T-cell (primary cell): ENCODE measurements at regions not wholly inside any gene's neighbourhood (a gene's known extent, or its start where the extent isn't known, plus 50 kb on each side); places are given as distances from the start of the nearest gene placed in this dataset.

Source experiments
- ATAC-seq, 4 experiments: fragments of 200-7000 bp in 3 of 4; fragments of 150-1000 bp in 1 of 4; cut with Tn5 transposase; replicated peaks in 1 of 4; 1 replicate in 3 of 4; 2 replicates in 1 of 4; pipeline ENCODE4 v1.10.0; 2021; ENCODE audit warnings: moderate library complexity in 3 of 4, mild to moderate bottlenecking in 2 of 4, moderate number of reproducible peaks in 1 of 4
- CTCF ChIA-PET, 2 donors: fragments of 300-600 bp; sonication (Branson Sonifier 250); formaldehyde crosslinking; loops; one replicate each; lab custom pipeline; 2022; ENCODE audit warnings: antibody characterized with exemption in 2 of 2; lab: Charles Lee
- POLR2A ChIA-PET, 2 donors: fragments of 300-600 bp; sonication (Branson Sonifier 250); formaldehyde crosslinking; loops; one replicate each; lab custom pipeline; 2022; ENCODE audit warnings: antibody characterized with exemption in 2 of 2; lab: Charles Lee
- DNase-seq, 35 experiments: peaks; one replicate each; pipeline versions ENCODE4 v3.0.0 to v3.0.0-alpha.2; 2013 to 2023
- H3K27ac ChIP-seq: one replicate; pipeline ENCODE4 v1.5.1; 2013; ENCODE audit warnings: low read length
- H3K27me3 ChIP-seq, 2 experiments: replicated peaks in 1 of 2; 1 replicate in 1 of 2; 2 replicates in 1 of 2; pipeline versions ENCODE4 v1.6.1 to v1.7.0; 2013; ENCODE audit warnings: low read length in 1 of 2, mixed read lengths in 1 of 2; ENCODE audit not compliant: control insufficient read depth in 2 of 2, insufficient read depth in 2 of 2; ENCODE audit errors: extremely low read depth in 1 of 2
- H3K36me3 ChIP-seq, 2 donors: 1 replicate in 1 of 2; 2 replicates in 1 of 2; pipeline versions ENCODE4 v1.6.1 to v1.7.0; 2013; ENCODE audit warnings: low read length in 1 of 2; ENCODE audit not compliant: control insufficient read depth in 2 of 2, insufficient read depth in 1 of 2; ENCODE audit errors: extremely low read depth in 1 of 2
- H3K4me1 ChIP-seq, 2 experiments: 1 replicate in 1 of 2; 2 replicates in 1 of 2; pipeline versions ENCODE4 v1.6.1 to v1.7.0; 2013; ENCODE audit warnings: low read length in 2 of 2, mixed read lengths in 1 of 2; ENCODE audit not compliant: insufficient read depth in 2 of 2, control insufficient read depth in 1 of 2; ENCODE audit errors: extremely low read depth in 1 of 2
- H3K4me3 ChIP-seq, 2 donors: 1 replicate in 1 of 2; 2 replicates in 1 of 2; pipeline versions ENCODE4 v1.5.1 to v1.7.0; 2013; ENCODE audit warnings: mild to moderate bottlenecking in 2 of 2, low read length in 1 of 2, moderate library complexity in 1 of 2; ENCODE audit not compliant: control insufficient read depth in 1 of 2; ENCODE audit errors: extremely low read depth in 1 of 2
- H3K9me3 ChIP-seq: 2 replicates; pipeline ENCODE4 v1.7.0; 2013
- H3K27ac Mint-ChIP-seq, 2 donors: one replicate each; pipeline ENCODE4 v1.8.0; 2020 to 2021; ENCODE audit warnings: mild to moderate bottlenecking in 2 of 2, mixed read lengths in 2 of 2
- H3K27me3 Mint-ChIP-seq, 2 donors: one replicate each; pipeline ENCODE4 v1.8.0; 2021 to 2022; ENCODE audit warnings: mixed read lengths in 2 of 2
- H3K36me3 Mint-ChIP-seq: one replicate; pipeline ENCODE4 v1.8.0; 2021; ENCODE audit warnings: mixed read lengths
- H3K4me1 Mint-ChIP-seq, 3 donors: one replicate each; pipeline ENCODE4 v1.8.0; 2020 to 2022; ENCODE audit warnings: mixed read lengths in 3 of 3, mild to moderate bottlenecking in 1 of 3
- H3K4me3 Mint-ChIP-seq, 3 donors: one replicate each; pipeline ENCODE4 v1.8.0; 2020 to 2022; ENCODE audit warnings: mild to moderate bottlenecking in 3 of 3, mixed read lengths in 3 of 3, moderate library complexity in 3 of 3
- H3K9me3 Mint-ChIP-seq, 3 donors: one replicate each; pipeline ENCODE4 v1.8.0; 2020 to 2022; ENCODE audit warnings: mixed read lengths in 3 of 3
- WGBS: methylation state at CpG from one replicate; pipeline ENCODE4 v1.1.5; 2013; ENCODE audit warnings: missing lambda C conversion rate; ENCODE audit not compliant: insufficient coverage; 5-methylcytosine and 5-hydroxymethylcytosine counted together

GRCh38 chr4:19403786-19404370, 847.8 kb upstream of the SLIT2 start:
- H3K36me3 Mint-ChIP-seq, result no peaks in the 10 kb centered on the region
- Histone ChIP-seq H3K9me3 (no peaks in the 10 kb centered on the region), H3K36me3 (no peaks in the 10 kb centered on the region), H3K27ac (no peak overlapping the region), H3K27me3 (no peaks in the 10 kb centered on the region), H3K4me1 (no peaks in the 10 kb centered on the region), H3K4me3 (no peak overlapping the region)
- no peaks in the 10 kb centered on the region for H3K27me3 Mint-ChIP-seq
- POLR2A ChIA-PET, result no interaction called here
- ATAC-seq, result no peak
- H3K4me1 Mint-ChIP-seq, result no peaks in the 10 kb centered on the region
- H3K9me3 Mint-ChIP-seq, result peaks cover 19 to 21% (median 21%) of the 10 kb centered on the region in 3 donors
- no peak overlapping the region for H3K4me3 Mint-ChIP-seq
- H3K27ac Mint-ChIP-seq, result no peak overlapping the region
- CTCF ChIA-PET, result no interaction called here
- no peak for DNase-seq
- WGBS, result 62% methylated on average over 2 of the region's 5 CpGs

GRCh38 chr4:19402581-19403065, 849.1 kb upstream of the SLIT2 start:
- Mint-ChIP-seq H3K9me3 (peaks cover 14 to 17% (median 17%) of the 10 kb centered on the region in 3 donors), H3K27ac (no peak overlapping the region), H3K4me3 (no peak overlapping the region), H3K4me1 (no peaks in the 10 kb centered on the region), H3K36me3 (no peaks in the 10 kb centered on the region), H3K27me3 (no peaks in the 10 kb centered on the region)
- H3K9me3 ChIP-seq, result no peaks in the 10 kb centered on the region
- no peaks in the 10 kb centered on the region for H3K4me1 ChIP-seq
- ATAC-seq, result no peak
- H3K27ac ChIP-seq, result no peak overlapping the region
- no peaks in the 10 kb centered on the region for H3K36me3 ChIP-seq
- ChIA-PET CTCF (no interaction called here), POLR2A (no interaction called here)
- H3K27me3 ChIP-seq, result no peaks in the 10 kb centered on the region
- WGBS, result 83% methylated on average over 1 of the region's 2 CpGs
- no peak for DNase-seq
- no peak overlapping the region for H3K4me3 ChIP-seq

DNA sequence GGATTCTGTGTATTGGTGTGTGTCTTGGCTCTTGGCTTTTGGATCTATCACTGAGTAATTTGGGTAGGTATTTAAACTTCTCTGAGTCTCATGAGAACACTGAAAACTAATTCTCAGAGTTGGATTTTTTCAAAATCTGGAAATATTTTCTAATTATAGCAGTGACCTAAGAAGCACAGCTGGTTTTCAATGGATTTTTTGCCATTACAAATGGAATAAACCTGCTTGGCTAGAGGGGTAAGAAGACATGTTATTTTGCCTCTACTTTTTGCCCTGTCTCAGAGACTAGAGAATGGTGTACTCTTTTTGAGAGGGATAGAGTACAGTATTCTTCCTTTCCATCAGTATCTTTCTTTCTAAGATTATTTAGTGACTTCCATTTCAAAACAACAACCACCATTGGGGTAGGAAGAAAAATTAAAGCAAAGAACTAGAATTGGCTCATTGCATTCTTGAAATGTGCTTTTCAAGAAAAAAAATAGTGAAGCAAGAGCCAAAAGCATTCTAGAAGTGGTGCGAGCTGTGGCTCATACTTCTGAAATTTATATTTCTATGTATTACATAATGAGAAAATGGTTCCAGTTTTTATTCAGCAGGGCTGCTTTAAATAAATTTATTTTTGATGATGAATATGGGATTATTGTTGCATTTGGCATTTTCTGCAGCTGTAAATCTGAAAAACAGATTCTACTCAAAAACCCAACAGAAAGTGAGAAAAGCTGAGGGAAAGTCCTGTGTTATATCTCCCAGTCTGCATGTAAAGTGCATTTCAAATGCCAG, 850.2 kb upstream of the SLIT2 start:
- H3K27me3 Mint-ChIP-seq, result no peaks in the 10 kb centered on the region
- H3K27ac ChIP-seq, result no peak overlapping the region
- H3K4me3 Mint-ChIP-seq, result no peak overlapping the region
- H3K27ac Mint-ChIP-seq, result no peak overlapping the region
- WGBS, result no CpG with 5 or more reads among the region's 1 CpG
- ChIA-PET POLR2A (no interaction called here), CTCF (interaction anchor here in 1 of 2 donors (0.6 kb wide), 1 partner anchor 786 kb away, joined by 8 read pairs; no protein-coding TSS in a partner anchor)
- DNase-seq, result no peak
- H3K4me1 Mint-ChIP-seq, result no peaks in the 10 kb centered on the region
- ATAC-seq, result no peak
- H3K36me3 Mint-ChIP-seq, result no peaks in the 10 kb centered on the region
- no peaks in the 10 kb centered on the region for H3K36me3 ChIP-seq
- H3K9me3 Mint-ChIP-seq, result peaks cover 13 to 14% (median 13%) of the 10 kb centered on the region in 3 donors
- H3K9me3 ChIP-seq, result no peaks in the 10 kb centered on the region
- H3K27me3 ChIP-seq, result no peaks in the 10 kb centered on the region
- H3K4me1 ChIP-seq, result no peaks in the 10 kb centered on the region
- H3K4me3 ChIP-seq, result no peak overlapping the region

DNA sequence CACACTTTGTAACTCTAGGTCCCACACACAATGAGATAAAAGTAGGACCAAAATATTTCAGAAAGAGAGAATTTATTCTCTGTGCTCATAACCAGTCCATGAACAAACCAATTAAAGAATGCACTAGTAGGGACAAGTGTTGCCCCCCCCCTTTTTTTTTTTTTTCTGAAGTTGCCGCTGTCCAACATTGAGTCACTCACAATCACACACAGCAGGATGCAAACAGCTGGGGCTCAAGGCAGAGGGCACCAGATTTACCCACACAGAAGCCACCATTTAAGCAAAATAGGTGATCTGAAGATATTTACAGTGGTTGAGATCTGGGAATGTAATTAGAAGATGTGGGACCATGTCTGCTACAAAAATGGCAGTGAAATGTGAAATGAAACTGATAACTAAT, 850.9 kb upstream of the SLIT2 start:
- no peak for ATAC-seq
- H3K4me3 Mint-ChIP-seq, result no peak overlapping the region
- Histone ChIP-seq H3K36me3 (no peaks in the 10 kb centered on the region), H3K27me3 (no peaks in the 10 kb centered on the region), H3K9me3 (no peaks in the 10 kb centered on the region), H3K27ac (no peak overlapping the region), H3K4me3 (no peak overlapping the region), H3K4me1 (no peaks in the 10 kb centered on the region)
- no peaks in the 10 kb centered on the region for H3K36me3 Mint-ChIP-seq
- WGBS, result no CpG with 5 or more reads among the region's 1 CpG
- no peaks in the 10 kb centered on the region for H3K4me1 Mint-ChIP-seq
- POLR2A ChIA-PET, result no interaction called here
- CTCF ChIA-PET, result interaction anchor here in 1 of 2 donors (0.6 kb wide), 1 partner anchor 785 kb away, joined by 8 read pairs; no protein-coding TSS in a partner anchor
- H3K9me3 Mint-ChIP-seq, result peaks cover 10 to 14% (median 13%) of the 10 kb centered on the region in 3 donors
- no peaks in the 10 kb centered on the region for H3K27me3 Mint-ChIP-seq
- H3K27ac Mint-ChIP-seq, result no peak overlapping the region
- no peak for DNase-seq

DNA sequence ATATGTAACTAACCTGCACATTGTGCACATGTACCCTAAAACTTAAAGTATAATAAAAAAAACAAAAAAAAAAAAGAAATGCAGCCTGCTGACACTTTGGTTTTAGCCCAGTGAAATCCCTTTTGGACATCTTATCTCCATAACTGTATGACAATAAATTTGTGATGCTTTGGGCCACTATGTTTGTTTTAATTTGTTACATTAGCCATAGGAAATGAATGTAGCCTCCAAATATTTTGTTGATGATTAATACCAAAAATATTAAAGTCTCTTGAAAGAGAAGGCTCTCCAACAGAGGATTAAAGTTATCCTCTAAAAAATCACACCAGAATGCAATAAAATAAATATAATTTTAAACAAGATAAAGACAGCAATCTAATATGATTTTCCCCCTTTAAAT, 852.7 kb upstream of the SLIT2 start:
- no peak overlapping the region for H3K27ac Mint-ChIP-seq
- H3K4me3 Mint-ChIP-seq, result no peak overlapping the region
- no peak for DNase-seq
- Histone ChIP-seq H3K4me1 (no peaks in the 10 kb centered on the region), H3K27me3 (no peaks in the 10 kb centered on the region), H3K9me3 (no peaks in the 10 kb centered on the region), H3K27ac (no peak overlapping the region), H3K4me3 (no peak overlapping the region), H3K36me3 (no peaks in the 10 kb centered on the region)
- peaks cover 5 to 10% (median 7%) of the 10 kb centered on the region in 3 donors for H3K9me3 Mint-ChIP-seq
- no peak for ATAC-seq
- POLR2A ChIA-PET, result no interaction called here
- CTCF ChIA-PET, result no interaction called here
- H3K4me1 Mint-ChIP-seq, result no peaks in the 10 kb centered on the region
- no peaks in the 10 kb centered on the region for H3K36me3 Mint-ChIP-seq
- no peaks in the 10 kb centered on the region for H3K27me3 Mint-ChIP-seq

DNA sequence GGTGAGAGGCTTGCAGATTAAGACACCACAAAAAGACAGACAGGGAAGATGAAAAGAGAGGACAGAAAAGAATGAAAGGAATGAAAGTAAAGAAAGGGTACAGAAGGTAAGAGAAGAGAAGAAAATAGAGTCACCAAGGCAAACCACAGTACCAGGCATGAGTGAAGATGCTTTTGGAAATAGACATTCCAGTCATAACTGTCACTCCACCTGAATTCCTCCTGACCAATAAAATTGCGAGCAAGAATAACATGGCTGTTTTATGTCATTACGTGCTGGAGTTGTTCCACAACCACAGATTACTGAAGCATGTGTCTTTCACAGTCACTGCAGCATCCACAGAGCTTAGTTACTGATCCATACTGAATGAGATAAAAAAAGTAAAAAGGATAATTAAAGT, 864.9 kb upstream of the SLIT2 start:
- no peaks in the 10 kb centered on the region for H3K27me3 ChIP-seq
- POLR2A ChIA-PET, result no interaction called here
- H3K27ac ChIP-seq, result no peak overlapping the region
- DNase-seq, result no peak
- WGBS, result no CpG with 5 or more reads among the region's 2 CpGs
- CTCF ChIA-PET, result no interaction called here
- no peak for ATAC-seq
- H3K27me3 Mint-ChIP-seq, result no peaks in the 10 kb centered on the region
- no peaks in the 10 kb centered on the region for H3K4me1 ChIP-seq
- no peaks in the 10 kb centered on the region for H3K36me3 Mint-ChIP-seq
- no peaks in the 10 kb centered on the region for H3K36me3 ChIP-seq
- no peak overlapping the region for H3K27ac Mint-ChIP-seq
- H3K4me3 Mint-ChIP-seq, result no peak overlapping the region
- peaks cover 26 to 43% (median 26%) of the 10 kb centered on the region in 3 donors for H3K9me3 Mint-ChIP-seq
- no peaks in the 10 kb centered on the region for H3K9me3 ChIP-seq
- no peaks in the 10 kb centered on the region for H3K4me1 Mint-ChIP-seq
- no peak overlapping the region for H3K4me3 ChIP-seq
